SK-N-MC (cell line): ENCODE measurements at regions not wholly inside any gene's neighbourhood (a gene's known extent, or its start where the extent isn't known, plus 50 kb on each side); places are given as distances from the start of the nearest gene placed in this dataset.

Source experiments
- EZH2 ChIP-seq: fragments of 200-600 bp; sonication (generic); IDR thresholded peaks from one replicate; pipeline ENCODE4 v1.6.1; 2017; ENCODE audit warnings: antibody characterized with exemption
- FOXP2 ChIP-seq: optimal IDR thresholded peaks from 2 replicates; pipeline ENCODE3; 2011; ENCODE audit warnings: mild to moderate bottlenecking, moderate library complexity; ENCODE audit not compliant: insufficient read depth; ENCODE audit errors: extremely low read length, control extremely low read depth
- POLR2AphosphoS5 ChIP-seq: IDR thresholded peaks from 2 replicates; pipeline ENCODE4 v1.6.1; 2012; ENCODE audit warnings: mild to moderate bottlenecking, low read depth, low read length, borderline replicate concordance

- no peak for TF ChIP-seq POLR2AphosphoS5
- no peak for TF ChIP-seq EZH2
- TF ChIP-seq FOXP2 = no peak
These were observed 231.0 kb upstream of the IRX5 start for GRCh38 chr16:54699656-54700055.
